NCI-H510A (cell line): ENCODE measurements at regions not wholly inside any gene's neighbourhood (a gene's known extent, or its start where the extent isn't known, plus 50 kb on each side); places are given as distances from the start of the nearest gene placed in this dataset.

Experiments
- DNase-seq: peaks from one replicate; lab custom pipeline; 2025; lab: John Stamatoyannopoulos, UW

GRCh38 chr4:75110061-75110460 is 177.1 kb downstream of the PARM1 start:
- DNase-seq = no peak

- no peak for DNase-seq
Observed at GRCh38 chr4:75107755-75108612, 175.1 kb downstream of the PARM1 start.

GRCh38 chr4:75102787-75103085 is 169.8 kb downstream of the PARM1 start:
- DNase-seq = no peak

GRCh38 chr4:75101906-75102786 is 169.2 kb downstream of the PARM1 start:
- DNase-seq = no peak
